ENCODE measurements at regions not wholly inside any gene's neighbourhood (a gene's known extent, or its start where the extent isn't known, plus 50 kb on each side); places are given as distances from the start of the nearest gene placed in this dataset.

- TF ChIP-seq TAF1 (IDR thresholded peaks at IDR 0.05; ENCODE audit: low read depth) (no peak), TCF12 (IDR thresholded peaks at IDR 0.05; ENCODE audit: low read depth) (no peak), RAD21 (IDR thresholded peaks at IDR 0.05; ENCODE audit: low read depth) (no peak), YY1 (IDR thresholded peaks at IDR 0.05; ENCODE audit: low read depth) (no peak), FOXM1 (IDR thresholded peaks at IDR 0.05; ENCODE audit: borderline replicate concordance, low read depth) (no peak), CEBPB (IDR thresholded peaks at IDR 0.05) (no peak), TEAD4 (IDR thresholded peaks at IDR 0.05) (no peak), CREB1 (IDR thresholded peaks at IDR 0.05; ENCODE audit: low read depth) (no peak), EP300 (IDR thresholded peaks at IDR 0.05; ENCODE audit: borderline replicate concordance) (no peak), MAX (IDR thresholded peaks at IDR 0.05) (no peak)
- TF ChIP-seq, protein P1, sequence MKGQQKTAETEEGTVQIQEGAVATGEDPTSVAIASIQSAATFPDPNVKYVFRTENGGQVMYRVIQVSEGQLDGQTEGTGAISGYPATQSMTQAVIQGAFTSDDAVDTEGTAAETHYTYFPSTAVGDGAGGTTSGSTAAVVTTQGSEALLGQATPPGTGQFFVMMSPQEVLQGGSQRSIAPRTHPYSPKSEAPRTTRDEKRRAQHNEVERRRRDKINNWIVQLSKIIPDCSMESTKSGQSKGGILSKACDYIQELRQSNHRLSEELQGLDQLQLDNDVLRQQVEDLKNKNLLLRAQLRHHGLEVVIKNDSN (IDR thresholded peaks at IDR 0.05), result no peak
These were observed 323.9 kb upstream of the DSEL start for GRCh38 chr18:67840379-67840778.

Measured in Ishikawa (cell line).